ENCODE measurements at regions not wholly inside any gene's neighbourhood (a gene's known extent, or its start where the extent isn't known, plus 50 kb on each side); places are given as distances from the start of the nearest gene placed in this dataset.
"Not testable (repeated sequence)": the region's sequence is repeated elsewhere in the genome, so short reads cannot be mapped to it uniquely, and the experiment has no call there.

GRCh38 chr3:101950510-101950909 lies 101.2 kb downstream of the NFKBIZ start:
- peak; percentile 87 for DNase-seq (ENCODE audit: low read depth)

- no peak for DNase-seq (ENCODE audit: low read depth)
Measured at GRCh38 chr3:101950985-101951733, 101.8 kb downstream of the NFKBIZ start.

- no peak for DNase-seq (ENCODE audit: low read depth)
Measured at GRCh38 chr3:101954361-101954760, 105.0 kb downstream of the NFKBIZ start.

DNA sequence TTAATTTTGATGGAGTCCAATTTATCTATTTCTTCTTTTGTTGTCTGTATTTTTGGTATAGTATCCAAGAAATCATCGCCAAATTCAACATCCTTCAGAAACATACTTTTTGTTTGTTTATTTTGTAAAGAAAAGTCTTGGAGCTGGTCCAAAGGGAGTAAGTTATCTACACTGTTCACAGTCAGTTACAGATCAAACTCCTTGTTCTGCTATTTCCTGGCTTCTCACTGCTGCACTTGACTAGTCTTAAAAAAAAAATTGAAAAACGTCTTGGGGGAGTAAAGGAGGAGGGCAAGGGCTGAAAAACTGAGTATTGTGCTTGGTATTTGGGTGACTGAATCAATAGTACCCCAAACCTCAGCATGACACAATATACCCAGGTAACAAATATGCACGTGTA lies 105.6 kb downstream of the NFKBIZ start:
- no peak for DNase-seq (ENCODE audit: low read depth)

DNA sequence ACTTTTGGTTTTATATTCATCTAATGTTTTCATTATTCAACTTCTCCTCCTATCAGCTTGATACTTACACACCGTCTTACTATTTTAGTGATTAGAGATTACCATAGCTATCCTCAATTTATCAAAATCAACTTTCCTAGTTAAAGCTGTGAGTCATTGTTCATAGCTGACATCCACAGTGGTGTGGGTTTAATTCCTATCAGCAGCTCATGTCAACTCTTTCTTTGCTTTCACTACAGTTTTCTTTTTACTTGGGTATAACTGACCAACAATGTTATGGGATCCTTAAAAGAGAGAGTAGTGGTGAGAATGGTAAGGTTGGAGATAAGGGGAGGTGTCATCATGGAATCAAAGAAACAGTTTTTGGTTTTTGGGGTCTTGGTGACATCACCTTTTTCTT lies 112.7 kb downstream of the NFKBIZ start:
- no peak for DNase-seq (ENCODE audit: low read depth)

GRCh38 chr3:101963902-101964362 lies 114.6 kb downstream of the NFKBIZ start:
- DNase-seq (ENCODE audit: low read depth), result no peak

GRCh38 chr3:101964861-101965260 lies 115.5 kb downstream of the NFKBIZ start:
- no peak for DNase-seq (ENCODE audit: low read depth)

GRCh38 chr3:101966226-101966625 lies 116.9 kb downstream of the NFKBIZ start:
- DNase-seq (ENCODE audit: low read depth), result no peak

GRCh38 chr3:101970212-101970611 lies 120.9 kb downstream of the NFKBIZ start:
- no peak for DNase-seq (ENCODE audit: low read depth)

- no peak for DNase-seq (ENCODE audit: low read depth)
Measured at GRCh38 chr3:101970905-101971304, 121.6 kb downstream of the NFKBIZ start.

DNA sequence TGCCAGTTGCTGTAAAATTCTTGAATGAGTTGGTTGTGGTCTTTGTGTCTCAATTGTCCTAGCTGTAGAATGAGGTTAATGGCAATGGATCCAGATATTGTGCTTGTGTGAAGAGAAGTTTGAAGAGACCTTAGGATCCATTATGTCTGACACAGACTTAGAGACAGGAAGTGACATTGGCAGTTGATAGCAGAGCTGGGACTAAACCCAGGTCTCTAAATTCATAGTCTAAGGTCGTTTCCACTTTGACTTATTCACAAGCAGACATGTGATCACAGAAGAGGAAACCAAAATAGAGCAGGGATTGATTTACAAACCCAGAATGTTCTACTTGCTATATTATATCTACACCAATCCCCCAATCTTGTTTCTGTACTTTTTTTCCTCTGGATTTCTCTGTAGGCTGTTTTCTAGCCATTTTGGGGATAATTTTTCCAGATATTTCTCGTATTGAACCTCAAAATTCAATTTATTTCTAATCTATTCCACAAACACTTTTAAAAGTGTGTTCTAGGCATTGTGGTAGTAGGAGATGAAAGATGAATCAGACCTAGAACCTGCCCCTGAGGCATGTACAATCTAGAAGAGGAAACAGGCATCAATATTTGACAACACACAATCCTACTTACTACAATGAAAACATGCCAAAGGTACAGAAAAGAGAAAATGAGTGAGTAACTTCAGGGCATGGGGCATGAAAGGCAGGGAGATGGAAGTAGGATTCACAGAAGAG lies 123.3 kb downstream of the NFKBIZ start:
- no peak for DNase-seq (ENCODE audit: low read depth)

DNA sequence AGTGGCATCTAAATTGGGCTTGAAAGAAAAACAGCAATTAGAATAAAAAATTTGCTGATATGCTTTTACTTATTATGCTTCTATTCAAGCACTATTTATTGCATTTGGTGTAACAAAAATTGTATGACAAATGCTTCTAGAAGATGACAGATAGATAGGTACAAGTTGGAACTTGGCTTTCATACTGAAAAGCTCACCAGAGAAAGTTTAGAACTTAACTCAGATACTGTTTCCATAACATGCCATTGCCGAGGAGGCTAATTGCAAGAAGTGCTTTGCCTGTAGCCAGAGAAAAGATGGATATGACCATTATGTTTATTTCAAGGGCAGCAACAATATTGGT lies 123.8 kb downstream of the NFKBIZ start:
- no peak for DNase-seq (ENCODE audit: low read depth)

DNA sequence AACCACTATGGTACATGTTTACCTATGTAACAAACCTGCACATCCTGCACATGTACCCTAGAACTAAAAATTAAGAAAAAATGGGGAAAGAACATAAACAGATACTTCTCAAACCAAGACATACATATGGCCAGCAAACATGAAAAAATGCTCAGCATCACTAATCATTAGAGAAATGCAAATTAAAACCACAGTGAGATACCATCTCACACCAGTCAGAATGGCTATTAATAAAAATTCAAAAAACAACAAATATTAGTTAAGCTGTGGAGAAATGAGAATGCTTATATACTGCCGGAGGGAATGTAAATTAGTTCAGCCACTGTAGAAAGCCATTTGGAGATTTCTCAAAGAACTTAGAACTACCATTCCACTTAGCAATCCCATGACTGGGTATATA lies 126.1 kb downstream of the NFKBIZ start:
- not testable (repeated sequence) for DNase-seq (ENCODE audit: low read depth)

DNA sequence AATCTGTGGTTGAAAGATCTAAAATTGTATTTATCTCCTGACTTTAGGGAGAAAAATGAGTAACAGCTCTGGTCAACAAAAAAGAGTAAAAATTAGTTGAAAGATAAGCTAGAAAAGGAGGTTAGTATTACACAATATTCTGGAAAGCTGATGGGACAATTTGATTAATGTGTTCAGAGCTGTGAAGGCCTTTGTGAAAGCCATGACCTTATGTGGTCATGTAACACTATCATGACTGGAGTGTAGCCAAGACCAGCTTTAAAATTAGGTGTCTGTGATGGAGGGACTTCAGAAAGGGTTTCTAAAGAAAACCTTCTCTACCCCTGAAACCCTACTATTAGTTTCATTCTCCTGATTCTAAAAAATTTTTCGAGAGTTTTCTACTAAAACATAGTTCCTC lies 127.2 kb downstream of the NFKBIZ start:
- no peak for DNase-seq (ENCODE audit: low read depth)

GRCh38 chr3:101978348-101978747 lies 129.0 kb downstream of the NFKBIZ start:
- no peak for DNase-seq (ENCODE audit: low read depth)

DNA sequence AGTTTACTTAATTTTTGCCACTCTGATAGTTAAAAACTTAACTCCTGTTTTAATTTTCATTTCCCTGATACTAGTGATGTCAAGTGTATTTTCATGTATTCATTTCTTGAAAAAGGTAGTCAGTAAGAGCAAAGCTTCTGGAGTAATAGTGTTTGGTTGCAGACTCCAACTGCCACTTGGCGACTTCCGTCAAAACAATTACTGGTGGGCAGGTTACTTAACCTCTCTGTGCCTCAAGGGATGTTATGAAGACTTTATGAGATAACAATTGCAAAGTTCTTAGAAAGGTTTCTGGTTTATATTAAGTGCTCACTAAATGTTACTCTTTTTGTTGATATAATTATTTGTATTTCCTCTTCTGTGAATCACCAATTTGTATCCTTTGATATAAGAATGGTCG lies 129.7 kb downstream of the NFKBIZ start:
- no peak for DNase-seq (ENCODE audit: low read depth)

DNA sequence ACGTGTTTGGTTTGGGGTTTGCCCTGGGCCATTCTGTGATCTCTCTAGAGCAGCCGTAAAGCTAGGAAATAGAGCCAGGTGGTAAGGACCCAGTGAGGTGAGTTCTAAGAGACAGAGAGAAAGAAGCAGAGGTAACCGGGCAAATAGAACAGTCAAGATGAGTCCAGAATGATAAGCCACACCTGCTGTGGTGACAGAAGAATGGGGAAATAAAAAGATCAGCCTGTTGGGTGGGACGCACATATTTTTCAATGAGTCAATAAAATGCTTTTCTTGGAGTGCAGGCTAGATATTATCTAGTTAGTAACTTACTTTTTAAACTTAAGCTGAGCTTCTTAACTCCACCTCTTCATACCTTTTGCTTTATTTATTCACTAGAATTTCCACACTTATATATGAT lies 135.0 kb downstream of the NFKBIZ start:
- DNase-seq (ENCODE audit: low read depth), result no peak

DNA sequence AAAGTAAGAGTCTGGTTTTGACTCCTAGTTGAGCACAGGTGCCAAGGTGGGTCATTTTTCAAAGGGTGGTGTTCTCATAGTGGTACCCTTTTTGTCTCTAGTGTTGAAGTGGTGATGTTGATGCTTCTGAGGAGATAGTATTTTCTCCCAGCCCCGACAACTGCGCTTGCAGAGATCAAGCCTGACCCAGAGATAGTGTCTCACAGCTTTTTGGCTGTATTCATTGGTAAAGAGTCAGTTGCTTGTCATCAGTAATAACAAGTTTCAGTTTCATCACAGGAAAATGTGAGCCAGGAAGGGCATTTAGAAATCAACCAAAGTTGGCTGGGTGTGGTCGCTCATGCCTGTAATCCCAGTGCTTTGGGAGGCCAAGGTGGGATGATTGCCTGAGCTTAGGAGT lies 139.3 kb downstream of the NFKBIZ start:
- no peak for DNase-seq (ENCODE audit: low read depth)

- no peak for DNase-seq (ENCODE audit: low read depth)
Measured at GRCh38 chr3:101989578-101990200, 140.4 kb downstream of the NFKBIZ start.

- DNase-seq (ENCODE audit: low read depth), result no peak
Measured at GRCh38 chr3:101992863-101993262, 143.5 kb downstream of the NFKBIZ start.

GRCh38 chr3:101994386-101994785 lies 145.1 kb downstream of the NFKBIZ start:
- DNase-seq (ENCODE audit: low read depth), result no peak

GRCh38 chr3:101995371-101996046 lies 146.2 kb downstream of the NFKBIZ start:
- peak; percentile 23 for DNase-seq (ENCODE audit: low read depth)

DNA sequence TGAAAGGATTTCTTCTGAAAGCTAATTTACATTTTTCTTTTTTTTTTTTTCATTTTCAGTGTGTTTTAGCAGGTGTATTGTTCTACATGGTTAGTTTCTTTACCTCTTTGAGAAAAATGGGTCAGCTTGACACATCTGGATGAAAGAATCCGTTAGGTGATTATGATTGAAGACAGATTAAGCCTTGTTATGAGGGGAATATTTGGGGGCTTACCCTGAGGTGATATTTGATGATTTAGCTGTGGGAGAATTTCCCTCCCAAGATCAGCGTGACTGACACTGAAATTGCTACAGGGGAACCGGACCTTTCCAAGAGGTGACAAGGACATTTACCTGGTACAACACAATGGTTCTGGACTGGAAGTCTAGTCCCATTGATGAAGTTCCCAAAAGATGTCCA lies 147.5 kb downstream of the NFKBIZ start:
- DNase-seq (ENCODE audit: low read depth), result no peak
